ENCODE measurements at regions not wholly inside any gene's neighbourhood (a gene's known extent, or its start where the extent isn't known, plus 50 kb on each side); places are given as distances from the start of the nearest gene placed in this dataset.

- H4K20me1 ChIP-seq (ENCODE audit: control insufficient read depth, insufficient read depth, low read length, poor library complexity, severe bottlenecking), result no peaks in the 10 kb centered on the region
- intact Hi-C loops (cut with micrococcal nuclease), result no loop called here
- Mint-ChIP-seq H3K9me3 (ENCODE audit: insufficient read depth) (no peaks in the 10 kb centered on the region), H3K27ac (no peak overlapping the region), H3K27me3 (peaks cover 10% of the 10 kb centered on the region), H3K4me1 (no peaks in the 10 kb centered on the region), H3K4me3 (no peak overlapping the region)
- H2AFZ ChIP-seq (ENCODE audit: insufficient read depth, low read depth, low read length, poor library complexity, severe bottlenecking), result no peak overlapping the region
- H3K4me3 ChIP-seq (ENCODE audit: control extremely low read depth in 1 of 5, extremely low read depth in 1 of 5, insufficient read depth in 1 of 5, low read depth in 2 of 5, low read length in 4 of 5), result no peak overlapping the region
- no peak for ATAC-seq (ENCODE audit: low read depth)
- no peaks in the 10 kb centered on the region for H3K36me3 ChIP-seq (replicated peaks in 1 of 2; ENCODE audit: control extremely low read depth in 1 of 2, control insufficient read depth in 1 of 2, extremely low read depth in 1 of 2, insufficient read depth in 2 of 2, low read length in 1 of 2)
- no peak overlapping the region for H3K4me2 ChIP-seq (replicated peaks; ENCODE audit: low read depth, low read length, poor library complexity, severe bottlenecking)
- no peak for DNase-seq
- POLR2A ChIA-PET, result no interaction called here
- TF ChIP-seq EZH2 (IDR thresholded peaks at IDR 0.05; ENCODE audit: borderline replicate concordance, insufficient read depth, low read depth, low read length, poor library complexity, severe bottlenecking) (no peak), CTCF (IDR thresholded peaks at IDR 0.05) (peak; percentile 43)
- H3K27ac ChIP-seq (ENCODE audit: low read length in 2 of 2), result no peak overlapping the region
- no peaks in the 10 kb centered on the region for H3K79me2 ChIP-seq (ENCODE audit: control insufficient read depth, insufficient read depth, low read length)
- CTCF ChIA-PET, result no interaction called here
- H3K4me1 ChIP-seq (ENCODE audit: control insufficient read depth in 2 of 2, insufficient read depth in 2 of 2, low read length in 2 of 2), result no peaks in the 10 kb centered on the region
- no peaks in the 10 kb centered on the region for H3K27me3 ChIP-seq (replicated peaks in 1 of 4; ENCODE audit: control extremely low read depth in 1 of 4, control insufficient read depth in 3 of 4, insufficient read depth in 4 of 4, low read length in 3 of 4)
- no peaks in the 10 kb centered on the region for H3K9me3 ChIP-seq (ENCODE audit: control extremely low read depth in 1 of 3, control insufficient read depth in 2 of 3, insufficient read depth in 1 of 3, low read length in 2 of 3)
- H3K9ac ChIP-seq (ENCODE audit: low read length), result no peak overlapping the region
- WGBS (ENCODE audit: insufficient coverage), result no CpG with 5 or more reads among the region's 2 CpGs
Observed at GRCh38 chr6:133184798-133185372, 56.3 kb upstream of the EYA4 start.

GRCh38 chr6:133185731-133186130 is 55.4 kb upstream of the EYA4 start:
- Histone ChIP-seq H3K4me2 (replicated peaks; ENCODE audit: low read depth, low read length, poor library complexity, severe bottlenecking) (no peak overlapping the region), H3K36me3 (replicated peaks in 1 of 2; ENCODE audit: control extremely low read depth in 1 of 2, control insufficient read depth in 1 of 2, extremely low read depth in 1 of 2, insufficient read depth in 2 of 2, low read length in 1 of 2) (no peaks in the 10 kb centered on the region), H3K4me1 (ENCODE audit: control insufficient read depth in 2 of 2, insufficient read depth in 2 of 2, low read length in 2 of 2) (no peaks in the 10 kb centered on the region), H4K20me1 (ENCODE audit: control insufficient read depth, insufficient read depth, low read length, poor library complexity, severe bottlenecking) (no peaks in the 10 kb centered on the region), H3K9ac (ENCODE audit: low read length) (no peak overlapping the region), H3K27me3 (replicated peaks in 1 of 4; ENCODE audit: control extremely low read depth in 1 of 4, control insufficient read depth in 3 of 4, insufficient read depth in 4 of 4, low read length in 3 of 4) (no peaks in the 10 kb centered on the region), H3K79me2 (ENCODE audit: control insufficient read depth, insufficient read depth, low read length) (no peaks in the 10 kb centered on the region), H2AFZ (ENCODE audit: insufficient read depth, low read depth, low read length, poor library complexity, severe bottlenecking) (no peak overlapping the region), H3K9me3 (ENCODE audit: control extremely low read depth in 1 of 3, control insufficient read depth in 2 of 3, insufficient read depth in 1 of 3, low read length in 2 of 3) (no peaks in the 10 kb centered on the region), H3K27ac (ENCODE audit: low read length in 2 of 2) (no peak overlapping the region), H3K4me3 (ENCODE audit: control extremely low read depth in 1 of 5, extremely low read depth in 1 of 5, insufficient read depth in 1 of 5, low read depth in 2 of 5, low read length in 4 of 5) (no peak overlapping the region)
- Mint-ChIP-seq H3K4me1 (no peaks in the 10 kb centered on the region), H3K27ac (no peak overlapping the region), H3K9me3 (ENCODE audit: insufficient read depth) (no peaks in the 10 kb centered on the region), H3K27me3 (peaks cover 10% of the 10 kb centered on the region), H3K4me3 (no peak overlapping the region)
- TF ChIP-seq CTCF (IDR thresholded peaks at IDR 0.05) (no peak), EZH2 (IDR thresholded peaks at IDR 0.05; ENCODE audit: borderline replicate concordance, insufficient read depth, low read depth, low read length, poor library complexity, severe bottlenecking) (no peak)
- DNase-seq (no peak), ATAC-seq (ENCODE audit: low read depth) (no peak)
- no CpG with 5 or more reads among the region's 4 CpGs for WGBS (ENCODE audit: insufficient coverage)
- intact Hi-C loops (cut with micrococcal nuclease), result no loop called here
- CTCF ChIA-PET, result interaction anchor here (1.3 kb wide), 1 partner anchor 17 kb away, joined by 3 read pairs; no protein-coding TSS in a partner anchor
- POLR2A ChIA-PET, result no interaction called here
